Astrocyte (in vitro differentiated cells and primary cell): ENCODE measurements at regions not wholly inside any gene's neighbourhood (a gene's known extent, or its start where the extent isn't known, plus 50 kb on each side); places are given as distances from the start of the nearest gene placed in this dataset.
"Not testable (repeated sequence)": the region's sequence is repeated elsewhere in the genome, so short reads cannot be mapped to it uniquely, and the experiment has no call there.

Experiments used
- CTCF ChIP-seq: IDR thresholded peaks from 2 replicates; pipeline ENCODE4 v1.5.1; 2011; ENCODE audit warnings: low read depth, mild to moderate bottlenecking, inconsistent platforms, low read length, moderate library complexity; ENCODE audit not compliant: insufficient read depth
- EZH2 ChIP-seq: IDR thresholded peaks from 2 replicates; pipeline ENCODE4 v1.6.1; 2012; ENCODE audit warnings: mild to moderate bottlenecking, low read length, inconsistent platforms; ENCODE audit not compliant: insufficient read depth

GRCh38 chr22:22051032-22051431 lies 68.4 kb upstream of the TOP3B start:
- TF ChIP-seq CTCF, EZH2: not testable (repeated sequence)
